Activated CD4-positive, alpha-beta T cell treated with anti-CD3 and anti-CD28 coated beads for 24 hours (primary cell): ENCODE measurements at regions not wholly inside any gene's neighbourhood (a gene's known extent, or its start where the extent isn't known, plus 50 kb on each side); places are given as distances from the start of the nearest gene placed in this dataset.

ENCODE experiments used
- DNase-seq, 2 donors: peaks; one replicate each; pipeline ENCODE4 v3.0.0-alpha.2; 2020; ENCODE audit warnings: low read depth in 2 of 2

- DNase-seq, result no peak
These were observed 454.4 kb downstream of the WDR72 start for GRCh38 chr15:53305101-53305500.

DNA sequence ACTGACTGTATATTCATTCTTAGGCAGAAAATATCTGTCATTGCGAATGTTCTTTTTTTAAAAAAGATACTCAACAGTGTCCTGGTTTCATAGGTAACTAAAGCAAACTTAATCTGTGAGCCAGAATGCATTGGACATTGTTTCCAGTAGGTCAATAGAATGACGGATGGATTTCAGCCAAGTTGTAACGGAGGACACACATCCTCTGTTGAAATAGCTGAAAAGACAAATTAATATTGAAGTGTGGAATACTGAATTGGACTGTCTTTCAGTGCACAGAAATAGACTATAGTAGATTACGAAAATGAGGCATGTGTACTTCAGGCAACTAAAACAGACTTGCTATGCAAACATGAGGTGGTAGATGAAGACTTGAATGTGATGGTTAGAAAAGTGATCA lies 461.6 kb downstream of the WDR72 start:
- no peak for DNase-seq

- no peak for DNase-seq
These were observed 462.9 kb downstream of the WDR72 start for GRCh38 chr15:53296603-53297002.

DNA sequence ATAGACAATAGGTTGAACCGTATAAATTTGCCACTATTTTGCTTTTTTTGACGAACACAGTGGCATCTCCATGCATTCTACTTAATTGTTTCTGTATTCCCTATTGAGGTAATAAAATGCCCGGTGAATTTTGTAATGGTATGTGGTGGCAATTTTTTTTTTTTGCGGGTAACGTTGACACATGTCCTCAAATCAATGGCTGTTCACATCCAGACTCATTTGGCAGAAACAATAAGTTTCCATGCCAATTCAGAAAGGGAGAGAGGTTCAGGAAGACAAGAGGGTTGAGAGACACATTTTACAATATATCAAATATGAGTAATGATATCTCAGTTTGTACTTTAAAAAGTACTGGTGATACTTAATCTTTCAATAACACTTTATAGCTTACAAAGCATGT lies 463.9 kb downstream of the WDR72 start:
- DNase-seq, result no peak

- DNase-seq, result no peak
These were observed 470.9 kb downstream of the WDR72 start for GRCh38 chr15:53288542-53288941.

DNA sequence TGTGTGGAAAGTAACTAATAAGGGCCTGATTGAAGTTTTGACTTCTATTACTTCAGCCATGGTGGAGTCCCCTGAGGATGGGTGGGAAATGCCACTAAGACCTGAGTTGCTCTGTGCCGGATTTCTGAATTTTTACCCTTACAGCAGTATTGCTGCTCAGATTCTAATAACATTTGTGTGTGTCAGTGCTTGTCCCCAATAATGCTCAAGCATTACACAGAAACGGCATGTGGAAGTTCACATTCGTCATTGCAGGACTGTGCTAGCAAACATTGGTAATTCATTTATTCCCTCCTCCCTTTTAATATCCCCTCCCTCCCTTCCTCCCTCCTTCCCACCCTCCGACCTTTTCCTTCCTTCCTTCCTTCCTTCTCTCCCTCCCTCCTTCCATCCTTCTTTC lies 484.5 kb upstream of the ONECUT1 start:
- DNase-seq, result no peak

GRCh38 chr15:53272116-53272515 lies 482.0 kb upstream of the ONECUT1 start:
- DNase-seq, result no peak

- no peak for DNase-seq
These were observed 476.0 kb upstream of the ONECUT1 start for GRCh38 chr15:53266176-53266575.

- DNase-seq, result no peak
These were observed 470.5 kb upstream of the ONECUT1 start for GRCh38 chr15:53260647-53261046.

- no peak for DNase-seq
These were observed 466.3 kb upstream of the ONECUT1 start for GRCh38 chr15:53256457-53256856.

- no peak for DNase-seq
These were observed 465.9 kb upstream of the ONECUT1 start for GRCh38 chr15:53256043-53256442.

GRCh38 chr15:53251996-53252395 lies 461.9 kb upstream of the ONECUT1 start:
- no peak for DNase-seq

DNA sequence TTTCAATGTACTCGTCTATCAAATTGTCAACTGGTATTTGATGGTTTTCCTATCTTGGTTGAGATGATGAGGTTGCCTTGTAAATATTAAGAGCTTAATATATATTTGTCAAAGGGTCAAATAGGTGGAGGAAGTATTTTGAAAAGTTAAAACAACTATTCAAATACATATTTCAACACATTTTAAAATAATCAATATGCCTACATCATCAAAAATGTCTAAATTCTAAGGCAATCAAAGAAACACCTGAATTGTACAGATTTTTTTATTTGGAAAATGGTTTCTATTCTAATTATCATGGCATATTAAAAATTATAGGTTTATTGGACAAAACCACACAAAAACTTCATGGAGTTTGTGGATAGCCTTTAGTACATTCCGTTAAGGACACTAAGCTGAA lies 461.4 kb upstream of the ONECUT1 start:
- DNase-seq, result no peak

- DNase-seq, result no peak
These were observed 457.0 kb upstream of the ONECUT1 start for GRCh38 chr15:53247041-53247708.

DNA sequence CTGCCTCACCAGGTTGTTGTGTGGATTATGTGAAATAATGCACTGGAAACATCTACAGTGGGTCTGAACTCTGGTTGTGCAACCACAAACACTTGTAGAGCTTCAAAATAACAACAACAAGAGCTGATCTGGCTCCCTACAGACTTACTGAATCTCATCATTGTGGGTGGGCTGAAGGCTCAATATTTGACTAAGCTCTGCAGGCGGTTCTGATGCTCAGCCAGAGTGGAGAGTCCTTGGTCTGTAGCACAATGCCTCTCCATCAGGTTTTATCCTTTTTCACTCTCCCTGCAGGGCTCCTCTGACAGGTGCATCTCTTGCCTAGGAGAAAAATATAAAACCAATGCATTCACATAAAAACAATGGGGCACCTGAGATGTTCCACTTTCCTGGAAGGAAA lies 456.3 kb upstream of the ONECUT1 start:
- no peak for DNase-seq

DNA sequence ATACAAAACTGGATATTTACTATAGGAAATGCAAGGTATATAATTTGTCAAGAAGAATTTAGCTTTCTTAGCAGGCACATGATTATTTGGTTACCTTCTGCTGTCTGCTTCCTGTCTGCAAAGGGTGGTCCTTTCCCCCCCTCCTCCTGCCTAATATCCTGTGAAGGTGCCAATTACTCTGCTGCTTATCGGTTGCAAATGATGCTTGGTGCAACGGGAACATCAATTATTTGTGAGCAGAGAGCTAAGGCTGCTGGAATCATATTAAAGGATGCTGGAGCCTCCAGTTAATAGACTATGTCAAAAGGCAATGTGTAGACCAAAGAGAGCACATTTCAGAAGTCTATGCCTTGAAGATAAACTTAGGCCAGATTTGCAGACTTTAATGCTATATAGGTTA lies 443.7 kb upstream of the ONECUT1 start:
- DNase-seq, result no peak

DNA sequence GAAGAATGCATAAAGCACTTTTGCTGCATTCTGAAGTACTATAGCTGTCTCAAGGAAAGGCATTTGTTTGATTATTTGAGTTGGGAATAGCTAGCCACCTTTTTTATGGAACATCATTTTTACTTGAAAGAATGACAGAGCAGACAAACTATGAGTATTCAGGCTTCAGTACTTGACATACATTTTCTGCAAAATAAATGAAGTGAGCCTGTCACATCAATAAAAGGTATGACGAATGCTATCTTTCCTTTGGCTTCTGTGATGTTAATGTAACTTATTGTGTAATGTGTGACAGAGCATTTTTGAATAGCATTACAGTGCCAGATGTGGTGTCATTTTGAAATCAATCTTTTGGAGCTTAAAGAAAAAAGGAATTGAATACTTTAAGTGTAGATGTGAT lies 440.3 kb upstream of the ONECUT1 start:
- DNase-seq, result no peak

DNA sequence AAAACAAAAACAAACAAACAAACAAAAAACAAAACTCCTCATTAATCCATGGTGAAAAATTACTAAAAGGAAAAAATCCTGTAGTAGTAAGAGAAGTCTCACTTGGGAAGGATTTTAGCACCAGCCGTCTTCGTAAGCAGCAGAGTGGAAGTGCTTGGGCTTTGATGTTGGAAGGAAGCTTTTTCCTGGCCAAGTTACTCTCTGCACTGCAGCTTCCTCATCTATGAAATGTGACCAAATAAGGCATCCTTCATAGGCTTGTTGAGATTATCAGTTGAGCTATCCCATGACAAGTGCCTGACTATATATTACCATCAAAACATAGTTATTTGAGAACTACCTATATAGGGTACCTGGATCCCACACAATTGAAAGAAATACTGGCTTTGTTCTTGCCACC lies 436.4 kb upstream of the ONECUT1 start:
- DNase-seq, result no peak

GRCh38 chr15:53225781-53226180 lies 435.6 kb upstream of the ONECUT1 start:
- no peak for DNase-seq

DNA sequence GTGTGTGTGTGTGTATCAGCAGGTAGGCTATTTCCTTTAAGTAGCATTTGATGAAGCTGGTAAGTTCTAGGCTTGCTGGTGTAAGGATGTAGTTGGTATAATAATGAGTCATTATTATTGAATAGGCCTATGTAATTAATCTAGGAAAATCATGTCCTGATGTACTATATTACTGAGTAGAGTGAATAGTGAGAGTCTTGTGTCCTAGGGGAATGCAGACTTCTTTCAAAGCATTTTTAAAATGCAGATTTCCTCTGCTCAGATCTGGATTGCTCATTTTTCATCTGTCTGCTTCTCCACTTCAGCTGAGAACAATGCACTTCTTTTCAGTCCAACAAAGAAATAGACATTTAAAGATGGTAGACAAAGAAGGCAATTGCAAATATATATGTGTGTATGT lies 434.2 kb upstream of the ONECUT1 start:
- DNase-seq, result no peak

DNA sequence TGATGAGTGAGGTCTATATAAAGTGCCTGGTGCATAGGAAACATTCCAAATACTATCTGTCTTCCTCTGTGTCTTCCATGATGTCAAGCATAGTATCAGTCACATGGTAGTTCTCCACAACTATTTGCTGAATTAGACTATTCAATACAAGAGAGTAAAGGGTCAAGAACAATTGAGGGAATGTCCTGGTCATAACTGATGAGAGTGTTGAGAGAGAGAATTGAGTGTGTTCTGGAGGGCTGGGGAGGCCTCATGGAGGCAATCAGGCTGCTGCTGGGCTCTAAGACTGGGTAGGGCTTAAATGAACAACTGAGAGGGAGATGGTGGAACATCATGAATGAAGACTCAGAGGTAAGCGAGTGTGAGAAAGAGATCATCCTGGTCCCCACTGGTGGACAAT lies 433.7 kb upstream of the ONECUT1 start:
- no peak for DNase-seq

DNA sequence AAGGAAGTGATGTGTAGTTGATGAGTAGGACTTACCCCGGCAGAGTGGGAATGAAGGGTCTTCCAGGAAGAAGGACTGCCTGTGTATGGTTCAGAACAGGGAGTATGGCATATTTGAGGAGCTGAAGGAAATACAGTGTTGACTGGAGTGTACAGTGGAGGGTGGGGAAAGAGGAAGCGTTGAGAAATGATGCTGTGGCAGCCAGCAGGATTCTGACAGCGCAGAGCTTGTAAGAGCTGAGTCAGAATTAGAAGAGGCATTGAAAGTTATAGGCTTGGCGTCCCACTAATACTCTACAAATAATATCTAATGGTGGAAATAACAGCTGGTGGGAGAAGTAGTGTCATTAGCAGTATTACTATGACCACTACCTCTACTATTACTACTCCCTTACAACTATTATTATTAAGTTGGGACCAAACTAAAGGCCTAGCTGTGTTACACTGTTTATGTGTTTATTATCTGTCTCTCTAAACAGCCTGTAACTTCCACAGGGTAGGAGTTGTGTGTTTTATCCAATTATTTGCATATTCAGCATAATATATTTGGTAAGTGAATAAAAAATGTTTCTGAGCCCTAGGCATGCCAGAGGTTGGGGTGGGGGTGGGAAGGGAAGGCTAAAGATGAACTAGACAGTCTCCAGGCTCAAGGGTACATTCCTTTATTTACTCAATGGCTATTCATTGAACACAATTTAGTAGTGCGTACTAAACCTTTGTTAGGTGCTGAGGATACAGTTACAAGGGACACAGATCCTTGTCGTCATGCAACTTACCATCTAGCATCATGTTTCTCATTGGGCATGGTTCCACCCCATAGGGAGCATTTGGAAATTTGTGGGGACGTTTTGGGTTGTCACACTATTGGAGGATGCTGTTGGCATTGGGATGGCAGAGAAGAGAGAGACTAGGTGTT lies 428.8 kb upstream of the ONECUT1 start:
- DNase-seq, result no peak

DNA sequence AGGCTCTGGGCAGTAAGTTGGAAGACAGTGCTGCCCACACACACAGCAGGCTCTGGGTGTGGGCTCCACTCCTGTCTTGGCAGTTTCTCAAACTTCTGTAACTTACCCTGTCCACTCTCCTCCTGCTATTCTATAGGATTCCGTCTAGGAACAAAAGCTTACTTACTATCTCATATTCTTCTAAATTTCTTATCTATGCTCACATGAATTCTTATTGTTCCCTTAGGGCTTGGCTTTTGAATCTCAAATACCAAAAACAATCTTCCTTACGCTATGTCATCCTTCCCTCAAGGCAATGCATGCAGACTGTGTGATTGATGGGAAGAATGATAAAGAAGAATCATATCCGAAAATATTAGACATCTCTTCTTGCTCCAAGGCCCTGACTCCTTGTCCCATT lies 425.9 kb upstream of the ONECUT1 start:
- no peak for DNase-seq
